HTR-8/SVneo (cell line): ENCODE measurements at regions not wholly inside any gene's neighbourhood (a gene's known extent, or its start where the extent isn't known, plus 50 kb on each side); places are given as distances from the start of the nearest gene placed in this dataset.

ENCODE experiments used
- DNase-seq: peaks from one replicate; pipeline ENCODE4 v3.0.0; 2011; ENCODE audit warnings: low spot score, mixed read lengths; ENCODE audit not compliant: insufficient read length
- FAIRE-seq: peaks from 2 replicates; lab custom pipeline; 2011; peaks lifted over from hg19 to GRCh38; lab: Jason Lieb, UNC

DNA sequence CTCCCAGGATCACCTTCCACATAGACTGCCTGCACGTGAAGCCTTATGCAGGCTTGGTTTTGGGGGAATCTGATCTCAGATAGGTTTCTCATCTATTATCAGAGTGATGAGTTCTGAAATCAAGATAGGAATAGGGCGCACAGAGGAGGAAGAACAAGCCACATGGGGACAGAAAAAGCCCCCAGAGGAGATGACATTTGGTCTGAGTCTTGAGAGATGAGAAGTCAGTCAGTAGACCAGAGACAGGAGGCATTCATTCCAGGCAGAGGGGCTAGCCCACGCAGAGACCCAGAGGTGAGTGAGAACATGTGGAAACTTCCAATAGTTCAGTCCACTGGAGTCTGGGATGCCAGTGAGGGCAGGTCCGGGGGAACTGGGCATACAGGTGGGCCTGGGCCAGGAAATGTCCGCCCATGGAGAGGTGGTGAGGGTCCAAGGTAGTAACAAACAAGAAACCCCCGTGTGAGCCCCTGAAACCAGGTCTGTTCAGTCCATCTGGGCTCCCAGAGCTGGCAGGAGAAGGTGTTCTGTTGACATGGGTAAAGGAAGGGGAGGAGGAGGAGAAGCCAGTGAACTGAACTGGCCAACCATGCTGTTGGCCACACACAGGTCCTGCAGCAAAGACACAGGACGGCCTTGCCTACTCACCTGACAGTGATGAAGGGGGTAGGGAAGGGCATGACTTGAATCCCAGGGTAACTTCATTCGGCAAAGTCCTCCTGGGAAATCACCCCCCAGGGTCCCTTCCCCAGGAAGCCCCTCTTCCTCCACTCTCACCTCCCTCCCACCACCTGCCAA lies 69.3 kb upstream of the SMNDC1 start:
- no peak for FAIRE-seq
- no peak for DNase-seq

DNA sequence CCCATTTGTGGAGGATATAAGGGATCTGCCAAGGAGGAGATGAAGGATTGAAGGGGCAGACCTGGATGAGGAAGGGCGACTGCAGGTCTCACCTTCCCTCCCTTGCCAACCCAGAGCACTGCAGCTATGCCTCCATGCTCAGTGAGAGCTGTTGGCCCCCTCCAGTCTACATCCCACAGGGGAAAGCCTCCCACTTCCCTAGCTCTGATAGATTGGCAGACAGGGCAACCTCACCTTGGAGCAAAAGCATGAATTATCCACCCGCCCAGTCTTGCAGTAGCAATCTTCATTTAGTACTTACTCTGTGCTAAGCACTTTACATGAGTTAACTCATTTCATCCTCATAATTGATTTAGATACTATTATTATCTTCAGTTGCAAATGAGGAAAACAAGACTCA lies 70.4 kb upstream of the SMNDC1 start:
- FAIRE-seq (no peak), DNase-seq (no peak)

DNA sequence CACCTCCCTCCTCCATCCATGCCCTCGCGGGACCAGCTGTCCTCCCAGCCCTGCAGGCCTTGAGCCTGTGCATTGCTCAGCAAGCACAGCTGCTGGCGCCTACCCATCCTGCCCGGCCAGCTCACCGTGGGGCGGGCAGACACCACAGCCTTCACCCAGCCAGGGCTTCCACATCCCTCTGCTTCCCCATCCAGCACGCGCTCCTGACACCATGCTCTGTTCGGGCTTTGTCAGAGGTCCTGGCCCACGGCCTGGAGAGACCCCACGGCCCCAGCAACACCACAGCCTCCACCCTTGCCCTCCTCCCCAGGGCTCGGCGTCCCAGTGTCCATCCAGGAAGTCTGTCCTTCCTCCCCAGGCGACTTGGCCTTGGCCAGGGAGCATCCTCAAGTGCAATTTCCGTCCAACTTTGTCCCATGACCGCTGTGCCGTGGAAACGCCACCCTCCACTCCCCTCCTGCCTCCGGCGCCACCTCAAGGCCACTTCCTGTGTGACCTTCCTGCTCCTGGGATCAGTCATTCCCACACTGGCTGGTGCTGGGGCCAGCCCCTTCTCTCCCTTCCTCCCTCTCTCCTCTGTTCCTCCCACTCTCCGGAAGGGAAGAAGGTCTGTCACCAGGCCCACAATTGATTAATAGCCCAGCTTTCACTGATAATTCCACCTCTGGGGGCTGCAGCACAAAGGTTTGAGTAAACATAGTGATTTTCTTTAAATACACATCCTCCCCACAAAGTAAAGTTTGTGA lies 71.5 kb upstream of the SMNDC1 start:
- DNase-seq: no peak
- no peak for FAIRE-seq

DNA sequence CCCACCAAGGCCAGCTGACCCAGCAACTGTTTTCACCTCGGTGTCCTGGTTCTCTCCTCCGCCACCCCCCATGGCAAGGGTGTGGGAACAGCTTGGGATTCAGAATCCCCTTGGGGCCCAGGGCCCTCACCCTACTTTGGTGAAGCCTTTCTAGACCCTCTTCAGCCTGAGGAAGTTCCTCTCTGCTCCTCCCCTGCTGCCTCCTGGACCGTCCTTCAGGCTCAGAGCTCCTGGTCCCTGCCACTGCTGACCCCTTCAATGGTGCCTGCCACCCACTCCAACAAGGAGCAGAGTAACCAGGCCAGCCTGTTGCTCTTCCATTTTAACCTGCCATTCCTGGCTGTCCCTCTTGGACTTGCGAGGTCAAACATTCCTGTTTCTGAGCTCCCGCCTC lies 72.0 kb upstream of the SMNDC1 start:
- DNase-seq (no peak), FAIRE-seq (no peak)

DNA sequence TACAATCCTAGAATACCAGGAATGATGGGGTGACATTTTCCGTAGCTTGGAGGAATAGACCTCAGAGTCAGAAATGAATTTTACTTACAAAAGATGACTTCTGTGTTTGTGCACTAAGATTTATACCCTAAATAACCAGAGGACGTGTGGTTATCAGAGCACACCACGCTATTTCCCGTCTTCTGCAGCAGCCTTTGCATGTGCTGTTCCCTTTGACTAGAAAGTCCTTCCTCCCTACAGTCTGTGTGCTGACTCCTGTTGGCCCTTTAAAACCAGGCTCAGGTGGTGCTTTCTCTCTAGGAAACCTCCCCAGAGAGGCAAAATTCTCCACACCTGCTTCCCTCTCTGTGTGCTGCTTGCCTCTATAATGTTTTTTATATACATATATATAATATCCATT lies 73.3 kb upstream of the SMNDC1 start:
- FAIRE-seq (no peak), DNase-seq (no peak)

DNA sequence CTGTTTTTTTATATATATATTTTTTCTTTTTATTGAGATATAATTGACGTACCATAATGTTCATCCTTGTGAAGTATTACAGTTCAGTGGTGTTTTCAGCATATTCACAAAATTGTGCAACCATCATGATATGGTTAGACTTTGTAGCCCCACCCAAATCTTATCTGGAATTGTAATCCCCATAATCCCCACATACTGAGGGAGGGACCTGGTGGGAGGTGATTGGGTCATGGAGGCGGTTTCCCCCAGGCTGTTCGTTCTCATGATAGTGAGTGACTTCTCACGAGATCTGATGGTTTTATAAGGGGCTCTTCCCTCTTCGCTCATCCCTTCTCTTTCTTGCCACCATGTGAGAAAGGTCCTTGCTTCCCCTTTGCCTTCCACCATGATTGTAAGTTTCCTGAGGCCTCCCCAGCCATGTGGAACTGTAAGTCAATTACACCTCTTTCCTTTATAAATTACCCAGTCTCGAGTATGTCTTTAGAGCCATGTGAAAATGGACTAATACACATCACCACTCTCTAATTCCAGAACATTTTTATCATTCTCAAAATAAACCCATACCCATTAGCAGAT lies 73.9 kb upstream of the SMNDC1 start:
- no peak for DNase-seq
- no peak for FAIRE-seq

DNA sequence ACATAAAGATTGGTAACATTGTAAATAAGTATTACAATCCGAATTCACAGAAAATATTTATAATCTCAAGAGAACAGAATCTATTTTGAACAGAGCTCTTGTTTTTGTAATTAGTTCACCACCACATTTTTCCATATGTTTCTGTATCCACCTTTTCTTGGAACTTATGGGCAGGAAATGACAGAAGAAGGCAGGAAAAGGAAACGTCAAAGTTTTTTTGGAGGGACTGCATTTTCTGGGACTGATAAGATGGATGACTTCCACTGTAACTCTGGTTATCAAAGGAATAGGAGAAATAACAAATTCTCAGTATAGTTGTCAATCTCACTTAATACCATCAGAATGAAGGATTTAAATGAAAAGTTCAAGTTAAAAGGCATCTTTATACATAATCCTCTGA lies 75.1 kb upstream of the SMNDC1 start:
- DNase-seq (no peak), FAIRE-seq (no peak)

DNA sequence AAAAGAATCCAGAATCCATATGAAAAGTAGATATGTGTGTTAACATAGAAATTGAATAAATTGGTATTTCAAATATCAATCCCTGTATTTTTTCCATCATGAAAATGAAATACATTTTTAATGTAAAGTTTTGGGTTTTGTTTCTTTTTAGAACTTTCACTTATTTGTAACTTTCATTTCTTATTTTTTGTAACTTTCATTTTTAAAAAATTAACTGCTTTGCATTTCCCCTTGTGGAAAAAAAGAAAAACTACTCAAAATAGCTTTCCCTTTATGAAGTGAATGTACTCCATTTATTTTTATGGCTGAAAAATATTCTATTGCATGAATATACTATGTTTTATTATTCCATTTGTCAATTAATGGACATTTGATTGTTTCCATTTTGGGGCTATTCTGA lies 75.6 kb upstream of the SMNDC1 start:
- no peak for DNase-seq
- no peak for FAIRE-seq

DNA sequence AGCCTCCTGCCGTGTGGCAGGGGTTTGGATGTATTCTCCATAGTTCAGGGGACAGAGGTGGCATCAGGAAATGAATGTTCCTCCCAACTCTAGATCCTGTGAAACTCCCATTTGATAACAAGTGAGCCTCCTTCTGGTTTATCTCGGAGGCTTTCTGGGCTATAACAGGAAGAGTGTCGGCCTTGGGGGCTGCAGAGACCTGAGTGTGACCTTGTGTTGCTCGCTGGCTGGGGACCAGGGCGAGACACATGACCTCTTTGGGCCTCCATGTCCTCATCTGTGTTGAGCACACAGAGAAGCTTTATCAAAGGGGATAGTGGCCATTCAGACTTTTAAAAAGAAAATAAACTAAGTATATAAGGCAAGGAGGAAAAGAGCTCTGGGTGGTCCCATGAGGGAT lies 78.0 kb upstream of the SMNDC1 start:
- no peak for DNase-seq
- FAIRE-seq: no peak

DNA sequence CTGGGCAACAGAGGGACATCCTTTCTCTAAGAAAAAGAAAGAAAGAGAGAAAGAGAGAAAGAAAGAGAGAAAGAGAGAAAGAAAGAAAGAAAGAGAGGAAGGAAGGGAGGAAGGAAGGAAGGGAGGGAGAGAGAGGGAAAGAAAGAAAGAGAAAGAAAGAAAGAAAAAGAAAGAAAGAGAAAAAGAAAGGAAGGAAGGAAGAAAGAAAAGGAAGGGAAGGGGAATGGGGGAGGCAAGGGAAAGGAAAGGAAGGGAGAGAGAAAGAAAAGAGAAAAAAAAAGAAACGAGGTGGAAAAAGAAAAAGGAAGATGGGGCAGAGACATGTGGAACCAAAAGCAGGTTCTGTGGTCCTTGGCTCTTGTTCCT lies 82.9 kb upstream of the SMNDC1 start:
- FAIRE-seq: no peak
- DNase-seq: no peak

DNA sequence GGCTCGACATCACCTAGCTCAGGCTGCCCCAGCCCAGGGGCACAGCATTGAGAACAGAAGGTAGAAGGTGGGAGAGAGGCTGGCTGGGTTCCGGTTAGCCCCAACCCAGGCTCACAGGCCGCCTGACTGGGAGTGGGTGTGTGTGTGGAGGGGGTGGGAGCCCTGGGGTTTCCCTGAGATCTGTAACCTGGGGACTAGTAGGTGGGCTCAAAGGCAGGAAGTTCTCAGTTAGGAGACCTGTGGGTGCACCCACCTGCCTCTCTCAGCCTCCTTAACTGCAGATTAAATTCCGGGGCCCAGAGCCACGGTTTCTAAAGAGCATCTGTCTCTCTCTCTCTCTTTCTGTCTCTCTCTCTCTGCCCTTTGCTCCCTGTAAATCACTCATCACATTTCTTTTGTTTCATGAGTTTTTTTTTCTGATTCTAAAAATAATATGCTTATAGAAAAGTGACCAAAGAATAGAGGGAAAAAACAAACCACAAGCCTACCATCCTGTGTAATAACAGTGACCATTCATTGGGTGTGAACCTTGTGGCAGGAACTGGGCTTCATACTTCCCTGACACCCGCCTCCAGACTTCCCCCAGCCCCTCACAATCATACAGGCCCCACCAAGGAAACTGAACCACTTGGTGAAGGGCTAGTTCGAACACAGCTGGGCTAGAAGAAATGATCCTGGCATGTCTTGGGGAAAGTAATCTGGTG lies 83.4 kb upstream of the SMNDC1 start:
- FAIRE-seq (no peak), DNase-seq (no peak)

DNA sequence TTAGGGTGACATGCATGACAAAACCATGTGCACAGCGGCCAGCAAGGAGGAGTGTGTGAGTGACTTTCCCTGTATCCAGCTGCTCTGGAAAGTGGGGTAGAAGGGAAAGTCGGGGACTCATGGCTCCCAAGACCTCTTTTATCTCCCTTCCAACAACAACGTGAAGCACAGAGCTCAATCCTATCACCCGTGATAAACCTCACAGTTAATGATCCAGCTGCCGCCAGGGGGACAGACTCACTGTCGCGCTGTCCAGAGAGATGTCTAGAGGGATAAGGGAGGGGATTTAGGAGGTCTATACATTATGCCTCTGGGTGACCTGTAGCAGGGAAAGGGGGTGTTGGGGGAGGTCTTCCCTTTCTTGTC lies 84.0 kb upstream of the SMNDC1 start:
- no peak for DNase-seq
- no peak for FAIRE-seq

DNA sequence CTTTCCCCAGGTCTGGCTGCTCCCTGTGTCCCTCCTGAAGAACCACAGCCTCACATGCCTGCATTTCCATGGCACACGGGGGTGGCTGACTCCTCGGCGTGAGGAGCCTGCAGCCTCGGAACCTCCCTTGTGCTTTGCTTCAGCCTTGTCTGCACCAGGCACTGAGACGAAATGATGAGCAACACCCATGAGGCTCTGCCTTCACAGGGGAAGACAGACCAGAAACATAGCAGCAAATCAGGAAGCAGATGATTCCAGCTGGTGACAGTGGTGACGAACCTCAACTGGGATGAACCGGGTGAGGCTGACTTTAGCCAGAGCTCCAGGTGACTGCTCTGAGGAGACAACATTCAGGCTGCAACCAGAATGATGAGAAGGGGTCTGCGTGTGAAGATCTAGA lies 84.5 kb upstream of the SMNDC1 start:
- no peak for DNase-seq
- no peak for FAIRE-seq

DNA sequence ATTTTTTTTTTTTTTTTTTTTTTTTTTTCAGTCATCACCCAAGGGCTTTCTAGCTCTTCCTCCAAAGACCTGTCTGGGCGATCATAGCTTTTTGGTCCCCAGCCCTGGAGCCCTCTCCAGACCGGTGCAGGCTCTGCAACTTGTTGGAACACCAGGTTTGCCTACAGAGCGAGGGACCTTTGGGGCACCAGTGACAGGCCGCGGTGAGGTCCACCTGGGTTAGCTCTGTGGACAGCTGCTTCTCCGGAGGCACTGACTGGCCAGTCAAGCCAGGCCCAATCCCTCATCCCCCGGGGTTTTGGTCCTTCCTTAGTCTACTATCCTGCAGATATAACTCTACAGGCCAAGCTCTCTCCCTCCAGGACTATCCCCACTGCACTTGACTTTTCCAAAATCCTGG lies 86.8 kb upstream of the SMNDC1 start:
- DNase-seq (no peak), FAIRE-seq (no peak)

DNA sequence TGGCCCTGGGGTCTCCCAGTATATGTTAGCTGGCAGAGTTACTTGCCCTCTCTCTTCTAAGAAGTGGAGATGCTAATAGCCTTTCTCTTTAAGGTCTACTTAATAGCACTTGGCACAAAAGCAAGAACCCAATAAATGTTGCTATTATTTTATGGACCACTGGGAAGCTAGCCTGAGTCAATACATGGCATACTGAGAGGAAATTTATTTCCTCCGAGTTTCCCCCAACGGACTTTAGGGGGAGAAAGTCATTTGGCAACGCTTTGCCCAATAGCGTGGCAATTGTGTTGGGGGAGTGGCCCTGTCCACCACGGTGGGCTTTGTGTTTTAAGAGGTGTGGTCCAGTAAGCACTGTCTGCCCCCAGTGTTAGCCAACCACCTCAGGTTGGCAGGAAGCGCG lies 87.4 kb upstream of the SMNDC1 start:
- DNase-seq: no peak

DNA sequence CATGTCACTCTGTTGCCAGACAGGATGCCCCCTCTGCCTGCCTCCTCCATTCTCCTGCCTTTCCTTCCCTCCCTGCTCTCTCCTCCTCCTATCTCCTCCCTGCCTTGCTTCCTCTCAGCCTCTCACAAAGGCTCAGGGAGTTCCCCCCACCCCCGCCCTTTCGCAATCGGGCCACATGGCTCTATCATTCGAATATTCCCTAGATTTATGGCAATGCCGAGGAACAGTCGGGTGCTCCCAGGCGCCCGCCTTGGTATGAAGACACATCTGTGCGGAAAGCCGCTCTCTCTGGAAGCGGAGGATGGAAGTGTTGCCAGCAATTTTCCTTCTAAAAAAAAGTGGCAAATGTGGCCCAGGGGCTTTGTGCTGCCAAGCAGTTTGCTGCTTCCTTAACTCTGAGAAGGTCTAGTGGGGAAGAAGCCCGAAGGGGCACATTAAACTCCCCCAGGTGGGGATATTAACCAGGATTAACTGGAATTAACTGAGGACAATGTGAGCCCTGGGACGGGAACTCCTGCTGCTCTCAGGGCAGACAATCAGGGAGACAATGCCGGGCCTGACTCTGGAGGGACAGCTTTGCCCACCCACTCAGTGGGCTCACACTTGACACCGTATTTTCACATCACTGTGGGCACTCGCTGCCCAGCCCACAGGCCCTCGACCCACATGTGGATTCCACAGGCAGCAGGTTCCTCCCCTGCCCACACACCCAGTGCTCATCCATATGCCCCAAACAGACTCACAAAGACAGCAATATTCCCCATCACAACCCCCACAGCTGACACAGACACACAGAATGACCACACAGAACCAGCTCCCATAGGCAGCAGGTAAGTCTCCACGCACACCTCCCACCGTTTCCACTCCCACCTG lies 88.4 kb upstream of the SMNDC1 start:
- DNase-seq (no peak), FAIRE-seq (no peak)

More for the DNA sequence above, 87.4 kb upstream of the SMNDC1 start:
- no peak for FAIRE-seq

DNA sequence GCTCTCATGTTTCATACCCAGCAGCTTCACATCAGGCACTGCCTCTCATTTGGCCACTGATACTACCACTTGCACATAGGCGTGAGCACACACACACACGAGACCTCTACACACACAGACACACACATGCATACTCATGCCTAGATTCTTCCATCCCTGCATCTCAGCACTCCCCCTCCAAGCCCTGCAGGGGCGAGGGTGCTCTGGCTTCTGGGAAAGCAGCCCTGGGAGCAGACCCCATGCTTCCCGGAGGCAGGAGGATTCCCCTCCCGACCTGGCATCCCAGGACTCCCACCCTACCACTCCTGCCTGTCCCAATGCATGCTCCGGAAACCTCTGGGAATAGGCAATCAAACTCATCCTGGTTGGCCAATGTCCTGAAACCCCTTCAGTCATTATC lies 89.1 kb upstream of the SMNDC1 start:
- no peak for FAIRE-seq
- DNase-seq: no peak

DNA sequence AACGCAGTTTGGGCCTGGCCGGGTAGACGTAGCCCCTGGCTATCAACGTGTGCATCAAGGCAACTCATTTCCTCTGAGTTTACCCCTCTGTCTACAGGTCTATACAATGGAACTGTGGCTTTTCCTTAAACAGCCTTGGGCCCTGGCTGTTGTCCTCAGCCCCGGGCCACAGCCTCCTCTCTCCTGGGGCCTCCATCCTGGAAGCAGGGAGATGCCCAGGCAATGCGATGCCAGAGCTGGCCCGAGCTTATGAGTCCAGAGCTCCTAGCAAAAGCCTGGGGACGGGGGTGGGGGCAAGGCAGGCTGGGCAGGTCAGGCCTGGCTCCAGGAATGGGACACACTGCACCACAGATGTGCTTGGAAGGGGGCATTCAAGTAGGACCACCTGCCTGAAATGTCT lies 89.6 kb upstream of the SMNDC1 start:
- no peak for DNase-seq
- no peak for FAIRE-seq

DNA sequence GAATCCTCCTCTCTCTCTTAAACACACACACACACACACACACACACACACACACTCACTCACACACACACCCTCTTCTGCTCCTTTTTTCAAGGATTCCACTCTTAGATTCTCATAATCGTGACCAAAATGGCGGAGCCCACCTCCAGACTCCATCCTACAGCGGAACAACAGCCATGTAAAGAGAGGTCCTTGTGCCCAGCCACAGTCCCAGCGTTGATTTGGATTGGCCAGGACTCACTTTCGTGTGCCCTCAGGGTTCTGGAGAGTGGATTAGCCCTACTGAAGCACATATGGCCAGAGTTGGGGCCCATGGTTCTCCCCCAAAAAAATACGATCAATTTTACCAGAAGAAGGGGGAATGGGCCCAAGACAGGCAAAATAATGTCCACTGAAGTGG lies 90.2 kb upstream of the SMNDC1 start:
- no peak for FAIRE-seq
- DNase-seq: no peak
